ENCODE measurements at regions not wholly inside any gene's neighbourhood (a gene's known extent, or its start where the extent isn't known, plus 50 kb on each side); places are given as distances from the start of the nearest gene placed in this dataset.

GRCh38 chr2:120866071-120866470 lies 130.4 kb downstream of the GLI2 start:
- intact Hi-C loops (cut with micrococcal nuclease; ENCODE audit: unreplicated experiment), result no loop called here
- Mint-ChIP-seq H3K9me3 (ENCODE audit: unreplicated experiment) (no peaks in the 10 kb centered on the region), H3K27me3 (ENCODE audit: insufficient read depth, unreplicated experiment) (no peaks in the 10 kb centered on the region), H3K36me3 (ENCODE audit: insufficient read depth, unreplicated experiment) (no peaks in the 10 kb centered on the region), H3K4me1 (ENCODE audit: low read depth, unreplicated experiment) (peaks cover 5% of the 10 kb centered on the region), H3K27ac (ENCODE audit: unreplicated experiment) (no peak overlapping the region), H3K4me3 (ENCODE audit: unreplicated experiment) (no peak overlapping the region)
- Histone ChIP-seq H3K27me3 (replicated peaks; ENCODE audit: control insufficient read depth, insufficient read depth, low read length) (no peaks in the 10 kb centered on the region), H3K4me3 (ENCODE audit: low read depth, low read length) (no peak overlapping the region), H3K36me3 (ENCODE audit: control insufficient read depth, insufficient read depth, low read length) (no peaks in the 10 kb centered on the region), H3K9me3 (no peaks in the 10 kb centered on the region), H3K4me1 (0 out of 2 replicates have a peak, but pooled peaks cover 10% of the 10 kb centered on the region)
- BruUV-seq (replicated peaks), result no TSS peak
- ChIA-PET CTCF (no interaction called here), POLR2A (no interaction called here)
- no peak for DNase-seq
- no peak for TF ChIP-seq CTCF (IDR thresholded peaks at IDR 0.05; ENCODE audit: insufficient read depth in 1 of 2, low read depth in 1 of 2, low read length in 1 of 2, severe bottlenecking in 1 of 2, unreplicated experiment in 1 of 2)

- H3K36me3 Mint-ChIP-seq (ENCODE audit: insufficient read depth, unreplicated experiment), result no peaks in the 10 kb centered on the region
- H3K4me1 Mint-ChIP-seq (ENCODE audit: low read depth, unreplicated experiment), result peaks cover 5% of the 10 kb centered on the region
- no TSS peak for BruUV-seq (replicated peaks)
- H3K4me3 ChIP-seq (ENCODE audit: low read depth, low read length), result no peak overlapping the region
- H3K9me3 Mint-ChIP-seq (ENCODE audit: unreplicated experiment), result no peaks in the 10 kb centered on the region
- no peaks in the 10 kb centered on the region for H3K27me3 ChIP-seq (replicated peaks; ENCODE audit: control insufficient read depth, insufficient read depth, low read length)
- H3K27me3 Mint-ChIP-seq (ENCODE audit: insufficient read depth, unreplicated experiment), result no peaks in the 10 kb centered on the region
- intact Hi-C loops (cut with micrococcal nuclease; ENCODE audit: unreplicated experiment), result no loop called here
- DNase-seq, result no peak
- ChIA-PET POLR2A (no interaction called here), CTCF (no interaction called here)
- H3K4me1 ChIP-seq, result 0 out of 2 replicates have a peak, but pooled peaks cover 10% of the 10 kb centered on the region
- no peaks in the 10 kb centered on the region for H3K9me3 ChIP-seq
- no peaks in the 10 kb centered on the region for H3K36me3 ChIP-seq (ENCODE audit: control insufficient read depth, insufficient read depth, low read length)
- no peak overlapping the region for H3K4me3 Mint-ChIP-seq (ENCODE audit: unreplicated experiment)
- no peak overlapping the region for H3K27ac Mint-ChIP-seq (ENCODE audit: unreplicated experiment)
- no peak for TF ChIP-seq CTCF (IDR thresholded peaks at IDR 0.05; ENCODE audit: insufficient read depth in 1 of 2, low read depth in 1 of 2, low read length in 1 of 2, severe bottlenecking in 1 of 2, unreplicated experiment in 1 of 2)
Observed at GRCh38 chr2:120866483-120867140, 130.9 kb downstream of the GLI2 start.

GRCh38 chr2:120867290-120868241 lies 131.9 kb downstream of the GLI2 start:
- Mint-ChIP-seq H3K9me3 (ENCODE audit: unreplicated experiment) (no peaks in the 10 kb centered on the region), H3K4me1 (ENCODE audit: low read depth, unreplicated experiment) (peaks cover 5% of the 10 kb centered on the region), H3K27me3 (ENCODE audit: insufficient read depth, unreplicated experiment) (no peaks in the 10 kb centered on the region), H3K27ac (ENCODE audit: unreplicated experiment) (no peak overlapping the region), H3K36me3 (ENCODE audit: insufficient read depth, unreplicated experiment) (no peaks in the 10 kb centered on the region), H3K4me3 (ENCODE audit: unreplicated experiment) (no peak overlapping the region)
- ChIA-PET POLR2A (no interaction called here), CTCF (interaction anchor here (0.6 kb wide), 1 partner anchor 425 kb away, joined by 3 read pairs; no protein-coding TSS in a partner anchor)
- intact Hi-C loops (cut with micrococcal nuclease; ENCODE audit: unreplicated experiment), result no loop called here
- H3K4me1 ChIP-seq, result 0 out of 2 replicates have a peak, but pooled peaks cover 10% of the 10 kb centered on the region
- DNase-seq, result peak in 1 of 2 experiments; percentile 24
- no peaks in the 10 kb centered on the region for H3K36me3 ChIP-seq (ENCODE audit: control insufficient read depth, insufficient read depth, low read length)
- H3K4me3 ChIP-seq (ENCODE audit: low read depth, low read length), result no peak overlapping the region
- H3K27me3 ChIP-seq (replicated peaks; ENCODE audit: control insufficient read depth, insufficient read depth, low read length), result no peaks in the 10 kb centered on the region
- H3K9me3 ChIP-seq, result no peaks in the 10 kb centered on the region
- no TSS peak for BruUV-seq (replicated peaks)
- TF ChIP-seq CTCF (IDR thresholded peaks at IDR 0.05; ENCODE audit: insufficient read depth in 1 of 2, low read depth in 1 of 2, low read length in 1 of 2, severe bottlenecking in 1 of 2, unreplicated experiment in 1 of 2), result no peak

Measured in Caco-2 (cell line).